Naive thymus-derived CD4-positive, alpha-beta T cell (primary cell): ENCODE measurements at regions not wholly inside any gene's neighbourhood (a gene's known extent, or its start where the extent isn't known, plus 50 kb on each side); places are given as distances from the start of the nearest gene placed in this dataset.
"Not testable (repeated sequence)": the region's sequence is repeated elsewhere in the genome, so short reads cannot be mapped to it uniquely, and the experiment has no call there.

Source experiments
- ATAC-seq: fragments of 150-1000 bp; cut with Tn5 transposase; 2 replicates; pipeline ENCODE4 v1.10.0; 2021; ENCODE audit warnings: mild to moderate bottlenecking, moderate library complexity
- CTCF ChIA-PET: fragments of 350-600 bp; sonication (Branson Sonifier 250); formaldehyde crosslinking; loops from one replicate; lab custom pipeline; 2021; ENCODE audit warnings: antibody characterized with exemption; lab: Charles Lee
- POLR2A ChIA-PET: fragments of 350-600 bp; sonication (Branson Sonifier 250); formaldehyde crosslinking; loops from one replicate; lab custom pipeline; 2021; ENCODE audit warnings: antibody characterized with exemption, inconsistent platforms; lab: Charles Lee
- DNase-seq, 9 donors: peaks; one replicate each; pipeline versions ENCODE4 v3.0.0 to v3.0.0-alpha.2; 2020 to 2022; ENCODE audit warnings: mixed read lengths in 1 of 9
- H3K27ac ChIP-seq: one replicate; pipeline ENCODE4 v1.7.0; 2013; ENCODE audit warnings: mild to moderate bottlenecking, low read depth, low read length, moderate library complexity
- H3K27me3 ChIP-seq, 2 donors: one replicate each; pipeline ENCODE4 v1.7.0; 2013; ENCODE audit warnings: low read length in 2 of 2, mild to moderate bottlenecking in 2 of 2, moderate library complexity in 2 of 2; ENCODE audit not compliant: control insufficient read depth in 2 of 2, insufficient read depth in 2 of 2
- H3K36me3 ChIP-seq, 3 experiments: 1 replicate in 2 of 3; 2 replicates in 1 of 3; pipeline ENCODE4 v1.7.0; 2013; ENCODE audit warnings: low read length in 3 of 3, mild to moderate bottlenecking in 3 of 3, moderate library complexity in 1 of 3; ENCODE audit not compliant: insufficient read depth in 3 of 3, control insufficient read depth in 2 of 3
- H3K4me1 ChIP-seq, 2 donors: one replicate each; pipeline ENCODE4 v1.7.0; 2013; ENCODE audit warnings: low read length in 2 of 2, mild to moderate bottlenecking in 2 of 2, moderate library complexity in 1 of 2; ENCODE audit not compliant: control insufficient read depth in 2 of 2, insufficient read depth in 2 of 2
- H3K4me3 ChIP-seq: 2 replicates; pipeline ENCODE4 v1.7.0; 2013; ENCODE audit warnings: mild to moderate bottlenecking, low read length
- H3K9me3 ChIP-seq, 3 experiments: 1 replicate in 2 of 3; 2 replicates in 1 of 3; pipeline ENCODE4 v1.7.0; 2013; ENCODE audit warnings: low read length in 3 of 3; ENCODE audit not compliant: control insufficient read depth in 2 of 3
- H3K27ac Mint-ChIP-seq, 9 donors: one replicate each; pipeline ENCODE4 v1.8.0; 2020 to 2022; ENCODE audit warnings: mixed read lengths in 9 of 9, mild to moderate bottlenecking in 8 of 9, moderate library complexity in 5 of 9, inconsistent platforms in 2 of 9
- H3K27me3 Mint-ChIP-seq, 5 donors: one replicate each; pipeline ENCODE4 v1.8.0; 2021 to 2022; ENCODE audit warnings: mixed read lengths in 5 of 5, mild to moderate bottlenecking in 1 of 5
- H3K36me3 Mint-ChIP-seq, 5 donors: one replicate each; pipeline ENCODE4 v1.8.0; 2020 to 2022; ENCODE audit warnings: mixed read lengths in 5 of 5, mild to moderate bottlenecking in 3 of 5, inconsistent platforms in 1 of 5
- H3K4me1 Mint-ChIP-seq, 7 donors: one replicate each; pipeline ENCODE4 v1.8.0; 2020 to 2022; ENCODE audit warnings: mixed read lengths in 7 of 7, mild to moderate bottlenecking in 3 of 7, inconsistent platforms in 1 of 7
- H3K4me3 Mint-ChIP-seq, 10 donors: one replicate each; pipeline ENCODE4 v1.8.0; 2020 to 2022; ENCODE audit warnings: mild to moderate bottlenecking in 10 of 10, mixed read lengths in 10 of 10, moderate library complexity in 6 of 10, inconsistent platforms in 2 of 10
- H3K9me3 Mint-ChIP-seq, 11 donors: one replicate each; pipeline ENCODE4 v1.8.0; 2020 to 2022; ENCODE audit warnings: mixed read lengths in 11 of 11, mild to moderate bottlenecking in 4 of 11, inconsistent platforms in 1 of 11, moderate library complexity in 1 of 11
- intact Hi-C, 2 donors: fragments of 100-400 bp; cut with micrococcal nuclease; formaldehyde crosslinking; loops; one replicate each; pipeline ENCODE4 v1.15.1; 2023

DNA sequence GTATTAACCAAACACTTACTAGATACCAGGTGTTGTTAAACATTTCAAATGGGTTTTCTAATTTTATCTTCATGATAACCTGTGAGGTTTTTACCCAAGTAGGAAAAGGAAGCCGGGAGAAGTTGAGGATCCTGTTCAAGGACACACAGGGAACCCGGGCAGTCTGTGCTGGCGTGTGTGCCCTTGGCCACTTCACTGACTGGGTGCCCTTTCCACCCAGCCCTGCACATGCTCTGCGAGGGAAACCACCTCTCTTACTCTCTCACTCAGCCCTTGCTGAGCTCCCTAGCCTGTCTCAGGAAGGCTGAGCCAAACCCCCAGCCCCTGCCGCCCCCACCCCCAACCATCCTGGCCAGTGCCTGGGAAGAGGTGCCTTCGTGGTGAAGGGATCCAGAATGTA is 51.8 kb downstream of the TEX44 start:
- Mint-ChIP-seq H3K4me1 (peaks cover 8 to 39% (median 11%) of the 10 kb centered on the region in 7 donors), H3K36me3 (peaks cover 0 to 2% (median 0%) of the 10 kb centered on the region in 5 donors), H3K9me3 (no peaks in the 10 kb centered on the region), H3K27ac (peak overlapping the region in 3 of 9 donors; percentile 8 to 24 (median 10)), H3K4me3 (peak overlapping the region in 3 of 10 donors; percentile 8 to 51 (median 18)), H3K27me3 (no peaks in the 10 kb centered on the region)
- CTCF ChIA-PET: interaction anchor here (0.6 kb wide), 2 partner anchors 38 to 53 kb away, joined by 3 read pairs; no protein-coding TSS in a partner anchor
- DNase-seq (no peak), ATAC-seq (no peak)
- no peaks in the 10 kb centered on the region for H3K36me3 ChIP-seq
- no peak overlapping the region for H3K27ac ChIP-seq
- POLR2A ChIA-PET: no interaction called here
- no peak overlapping the region for H3K4me3 ChIP-seq
- H3K4me1 ChIP-seq: peaks cover 0 to 8% of the 10 kb centered on the region in 2 donors
- intact Hi-C loops: no loop called here
- H3K9me3 ChIP-seq: no peaks in the 10 kb centered on the region
- H3K27me3 ChIP-seq: no peaks in the 10 kb centered on the region

- Mint-ChIP-seq H3K4me1 (peaks cover 8 to 30% (median 11%) of the 10 kb centered on the region in 7 donors), H3K27ac (peak overlapping the region in 1 of 9 donors; percentile 69), H3K27me3 (no peaks in the 10 kb centered on the region)
These were observed 53.8 kb downstream of the TEX44 start for GRCh38 chr2:231646476-231646875.

GRCh38 chr2:231648579-231649174 is 56.0 kb downstream of the TEX44 start:
- intact Hi-C loops: loop anchor here (1.0 kb wide), 3 partner anchors 27 to 67 kb away; no protein-coding TSS in a partner anchor
- H3K4me1 ChIP-seq: no peaks in the 10 kb centered on the region
- Mint-ChIP-seq H3K36me3 (no peaks in the 10 kb centered on the region), H3K4me1 (peaks cover 0 to 20% (median 0%) of the 10 kb centered on the region in 7 donors), H3K27me3 (no peaks in the 10 kb centered on the region), H3K4me3 (no peak overlapping the region), H3K9me3 (no peaks in the 10 kb centered on the region), H3K27ac (peak overlapping the region in 1 of 9 donors; percentile 11)
- POLR2A ChIA-PET: interaction anchor here (0.6 kb wide), 1 partner anchor 37 kb away, joined by 3 read pairs; no protein-coding TSS in a partner anchor
- CTCF ChIA-PET: interaction anchor here (0.9 to 2.3 kb wide), 2 partner anchors 26 to 66 kb away, joined by 3 to 14 read pairs; no protein-coding TSS in a partner anchor
- H3K4me3 ChIP-seq: no peak overlapping the region
- H3K36me3 ChIP-seq: no peaks in the 10 kb centered on the region
- peak; percentile 87 for ATAC-seq
- DNase-seq: peak in 6 of 9 donors; percentile 21 to 73 (median 29)
- H3K9me3 ChIP-seq: no peaks in the 10 kb centered on the region
- H3K27ac ChIP-seq: no peak overlapping the region
- H3K27me3 ChIP-seq: no peaks in the 10 kb centered on the region

More at GRCh38 chr2:231646476-231646875, 53.8 kb downstream of the TEX44 start:
- H3K4me1 ChIP-seq: peaks cover 0 to 8% of the 10 kb centered on the region in 2 donors
- POLR2A ChIA-PET: interaction anchor here (1.0 kb wide), 1 partner anchor 14 kb away, joined by 3 read pairs; no protein-coding TSS in a partner anchor
- CTCF ChIA-PET: interaction anchor here (0.6 to 2.3 kb wide), 4 partner anchors 28 to 68 kb away, joined by 3 to 14 read pairs (median 4); no protein-coding TSS in a partner anchor
- H3K4me3 Mint-ChIP-seq: no peak overlapping the region
- no peak overlapping the region for H3K27ac ChIP-seq
- ATAC-seq: no peak
- no peaks in the 10 kb centered on the region for H3K36me3 Mint-ChIP-seq
- intact Hi-C loops: no loop called here
- DNase-seq: no peak
- no peaks in the 10 kb centered on the region for H3K36me3 ChIP-seq
- H3K9me3 Mint-ChIP-seq: no peaks in the 10 kb centered on the region
- H3K4me3 ChIP-seq: no peak overlapping the region
- H3K27me3 ChIP-seq: no peaks in the 10 kb centered on the region
- H3K9me3 ChIP-seq: no peaks in the 10 kb centered on the region

DNA sequence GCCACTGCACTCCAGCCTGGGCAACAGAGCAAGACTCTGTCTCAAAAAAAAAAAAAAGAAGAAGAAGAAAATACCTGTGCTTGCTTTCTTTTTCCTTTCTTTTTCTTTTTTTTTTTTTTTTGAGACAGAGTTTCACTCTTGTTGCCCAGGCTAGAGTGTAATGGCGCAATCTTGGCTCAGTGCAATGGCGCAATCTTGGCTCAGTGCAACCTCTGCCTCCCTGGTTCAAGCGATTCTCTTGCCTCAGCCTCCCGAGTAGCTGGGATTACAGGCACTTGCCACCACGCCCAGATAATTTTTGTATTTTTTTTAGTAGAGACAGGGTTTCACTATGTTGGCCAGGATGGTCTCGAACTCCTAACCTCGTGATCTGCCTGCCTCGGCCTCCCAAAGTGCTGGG is 56.8 kb upstream of the PTMA start:
- H3K36me3 ChIP-seq, H3K27me3 Mint-ChIP-seq, H3K36me3 Mint-ChIP-seq, ATAC-seq, H3K9me3 Mint-ChIP-seq, H3K4me3 ChIP-seq, H3K4me3 Mint-ChIP-seq, H3K27ac Mint-ChIP-seq, H3K27me3 ChIP-seq, H3K27ac ChIP-seq, H3K4me1 ChIP-seq, DNase-seq, intact Hi-C loops, H3K9me3 ChIP-seq, H3K4me1 Mint-ChIP-seq: not testable (repeated sequence)
- POLR2A ChIA-PET: interaction anchor here (0.7 kb wide), 1 partner anchor 9 kb away, joined by 4 read pairs; no protein-coding TSS in a partner anchor
- CTCF ChIA-PET: interaction anchor here (0.6 to 1.8 kb wide), 2 partner anchors 24 to 63 kb away, joined by 3 to 9 read pairs; no protein-coding TSS in a partner anchor

GRCh38 chr2:231655488-231655887 is 52.8 kb upstream of the PTMA start:
- Histone ChIP-seq H3K4me3 (no peak overlapping the region), H3K36me3 (no peaks in the 10 kb centered on the region), H3K9me3 (no peaks in the 10 kb centered on the region), H3K4me1 (no peaks in the 10 kb centered on the region), H3K27me3 (no peaks in the 10 kb centered on the region), H3K27ac (no peak overlapping the region)
- ATAC-seq (no peak), DNase-seq (no peak)
- Mint-ChIP-seq H3K9me3 (peaks cover 0 to 2% (median 0%) of the 10 kb centered on the region in 11 donors), H3K4me1 (peaks cover 0 to 7% (median 0%) of the 10 kb centered on the region in 7 donors), H3K36me3 (no peaks in the 10 kb centered on the region), H3K27ac (no peak overlapping the region), H3K27me3 (no peaks in the 10 kb centered on the region), H3K4me3 (no peak overlapping the region)
- intact Hi-C loops: no loop called here
- CTCF ChIA-PET: interaction anchor here (0.7 to 1.0 kb wide), 2 partner anchors 19 to 52 kb away, joined by 3 read pairs; no protein-coding TSS in a partner anchor
- POLR2A ChIA-PET: interaction anchor here (0.9 to 2.2 kb wide), 4 partner anchors 10 to 53 kb away, joined by 3 to 10 read pairs (median 6); partner anchors contain the start of gene PTMA

DNA sequence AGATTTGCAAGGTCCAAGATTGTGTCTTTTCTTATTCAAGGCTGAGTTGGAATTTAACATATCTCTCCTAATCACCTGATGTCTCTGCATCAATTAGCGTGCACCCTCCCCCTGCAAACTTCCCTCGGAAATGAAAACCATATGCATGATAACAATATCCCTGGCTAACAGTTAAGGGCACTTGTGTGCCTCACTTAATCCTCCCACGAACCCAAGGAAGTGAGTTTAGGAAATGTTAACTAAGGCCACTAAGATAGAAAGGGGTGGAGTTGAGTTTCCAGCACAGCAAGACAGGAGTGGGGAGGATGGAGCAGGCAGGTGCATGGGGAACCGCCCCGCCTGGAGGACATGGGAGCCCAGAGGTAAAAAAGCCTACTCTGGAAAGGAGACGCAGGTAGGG is 52.4 kb upstream of the PTMA start:
- Mint-ChIP-seq H3K27me3 (no peaks in the 10 kb centered on the region), H3K4me3 (no peak overlapping the region), H3K27ac (no peak overlapping the region), H3K9me3 (peaks cover 0 to 2% (median 0%) of the 10 kb centered on the region in 11 donors), H3K36me3 (peaks cover 0 to 2% (median 0%) of the 10 kb centered on the region in 5 donors), H3K4me1 (peaks cover 0 to 8% (median 0%) of the 10 kb centered on the region in 7 donors)
- Histone ChIP-seq H3K27me3 (no peaks in the 10 kb centered on the region), H3K27ac (no peak overlapping the region), H3K4me1 (no peaks in the 10 kb centered on the region), H3K9me3 (no peaks in the 10 kb centered on the region), H3K36me3 (no peaks in the 10 kb centered on the region), H3K4me3 (no peak overlapping the region)
- CTCF ChIA-PET: interaction anchor here (0.7 to 1.0 kb wide), 2 partner anchors 19 to 51 kb away, joined by 3 read pairs; no protein-coding TSS in a partner anchor
- intact Hi-C loops: no loop called here
- DNase-seq: no peak
- POLR2A ChIA-PET: interaction anchor here (0.9 to 2.2 kb wide), 4 partner anchors 9 to 52 kb away, joined by 3 to 10 read pairs (median 6); partner anchors contain the start of gene PTMA
- ATAC-seq: no peak
